GM13977 (cell line): ENCODE measurements at regions not wholly inside any gene's neighbourhood (a gene's known extent, or its start where the extent isn't known, plus 50 kb on each side); places are given as distances from the start of the nearest gene placed in this dataset.
"Not testable (repeated sequence)": the region's sequence is repeated elsewhere in the genome, so short reads cannot be mapped to it uniquely, and the experiment has no call there.

Source experiments
- DNase-seq: peaks from one replicate; pipeline ENCODE4 v3.0.0; 2012; ENCODE audit warnings: low spot score
- CTCF ChIP-seq: IDR thresholded peaks from 2 replicates; pipeline ENCODE4 v1.5.1; 2012; ENCODE audit warnings: mild to moderate bottlenecking, control low read depth; ENCODE audit not compliant: insufficient read depth; ENCODE audit errors: extremely low read depth, missing control alignments
- in situ Hi-C: fragments of 300-500 bp; cut with MboI; formaldehyde crosslinking; loops from one replicate; pipeline ENCODE4 v1.12.0; 2022; ENCODE audit warnings: low sequenced_read_pairs, low pct_unique_long_range_greater_than_20kb, mixed read lengths, inconsistent platforms; ENCODE audit not compliant: unreplicated experiment

- no peak for DNase-seq
- in situ Hi-C loops: no loop called here
- TF ChIP-seq CTCF: no peak
Measured at GRCh38 chr14:30450631-30451545, 108.1 kb upstream of the G2E3 start.

GRCh38 chr14:30456296-30456695 is 102.7 kb upstream of the G2E3 start:
- no peak for TF ChIP-seq CTCF
- in situ Hi-C loops: no loop called here
- DNase-seq: no peak

- in situ Hi-C loops: no loop called here
- no peak for DNase-seq
- no peak for TF ChIP-seq CTCF
Measured at GRCh38 chr14:30462358-30462757, 96.6 kb upstream of the G2E3 start.

- no peak for TF ChIP-seq CTCF
- in situ Hi-C loops: no loop called here
- DNase-seq: no peak
Measured at GRCh38 chr14:30464481-30464880, 94.5 kb upstream of the G2E3 start.

GRCh38 chr14:30468354-30468753 is 90.6 kb upstream of the G2E3 start:
- TF ChIP-seq CTCF: no peak
- DNase-seq: no peak
- in situ Hi-C loops: no loop called here

GRCh38 chr14:30471980-30472379 is 87.0 kb upstream of the G2E3 start:
- in situ Hi-C loops: no loop called here
- DNase-seq: no peak
- no peak for TF ChIP-seq CTCF

- DNase-seq, in situ Hi-C loops: not testable (repeated sequence)
Measured at GRCh38 chr14:30473846-30474696, 84.9 kb upstream of the G2E3 start.
